HG02678 (cell line): ENCODE measurements at regions not wholly inside any gene's neighbourhood (a gene's known extent, or its start where the extent isn't known, plus 50 kb on each side); places are given as distances from the start of the nearest gene placed in this dataset.

ENCODE experiments used
- ATAC-seq: cut with Tn5 transposase; IDR thresholded peaks from one replicate; pipeline ENCODE4 v1.9.1; 2021; ENCODE audit warnings: mild to moderate bottlenecking, moderate library complexity; ENCODE audit not compliant: unreplicated experiment

GRCh38 chr10:4016214-4016740 is 231.3 kb upstream of the KLF6 start:
- ATAC-seq, result no peak

GRCh38 chr10:4013651-4014121 is 228.7 kb upstream of the KLF6 start:
- peak; percentile 80 for ATAC-seq

- ATAC-seq, result no peak
Observed at GRCh38 chr10:4012848-4013247, 227.8 kb upstream of the KLF6 start.

- ATAC-seq, result no peak
Observed at GRCh38 chr10:4011136-4011812, 226.3 kb upstream of the KLF6 start.

GRCh38 chr10:4008676-4009382 is 223.8 kb upstream of the KLF6 start:
- ATAC-seq, result no peak

- ATAC-seq, result no peak
Observed at GRCh38 chr10:4007771-4008170, 222.8 kb upstream of the KLF6 start.

GRCh38 chr10:4006858-4007257 is 221.8 kb upstream of the KLF6 start:
- no peak for ATAC-seq

GRCh38 chr10:4006051-4006450 is 221.0 kb upstream of the KLF6 start:
- ATAC-seq, result no peak

GRCh38 chr10:4004990-4005389 is 220.0 kb upstream of the KLF6 start:
- no peak for ATAC-seq

- ATAC-seq, result no peak
Observed at GRCh38 chr10:4004144-4004543, 219.1 kb upstream of the KLF6 start.

- no peak for ATAC-seq
Observed at GRCh38 chr10:4003348-4003973, 218.5 kb upstream of the KLF6 start.

- no peak for ATAC-seq
Observed at GRCh38 chr10:4001811-4002210, 216.8 kb upstream of the KLF6 start.

GRCh38 chr10:3999642-4000041 is 214.6 kb upstream of the KLF6 start:
- ATAC-seq, result no peak

GRCh38 chr10:3996697-3997096 is 211.7 kb upstream of the KLF6 start:
- no peak for ATAC-seq

GRCh38 chr10:3995302-3996210 is 210.5 kb upstream of the KLF6 start:
- no peak for ATAC-seq

- no peak for ATAC-seq
Observed at GRCh38 chr10:3992382-3993178, 207.6 kb upstream of the KLF6 start.

GRCh38 chr10:3990307-3990706 is 205.3 kb upstream of the KLF6 start:
- ATAC-seq, result no peak

GRCh38 chr10:3987143-3987974 is 202.3 kb upstream of the KLF6 start:
- no peak for ATAC-seq

- no peak for ATAC-seq
Observed at GRCh38 chr10:3986493-3987142, 201.6 kb upstream of the KLF6 start.
